Cerebellar cortex (tissue), 1 donor: ENCODE measurements at regions not wholly inside any gene's neighbourhood (a gene's known extent, or its start where the extent isn't known, plus 50 kb on each side); places are given as distances from the start of the nearest gene placed in this dataset.
A peak's percentile ranks its signal among the peaks of the same experiment; 100 is the strongest.
"Not testable (repeated sequence)": the region's sequence is repeated elsewhere in the genome, so short reads cannot be mapped to it uniquely, and the experiment has no call there.

ENCODE experiments used
- DNase-seq: peaks from one replicate; pipeline ENCODE4 v3.0.0-alpha.2; 2015; ENCODE audit warnings: low spot score

DNA sequence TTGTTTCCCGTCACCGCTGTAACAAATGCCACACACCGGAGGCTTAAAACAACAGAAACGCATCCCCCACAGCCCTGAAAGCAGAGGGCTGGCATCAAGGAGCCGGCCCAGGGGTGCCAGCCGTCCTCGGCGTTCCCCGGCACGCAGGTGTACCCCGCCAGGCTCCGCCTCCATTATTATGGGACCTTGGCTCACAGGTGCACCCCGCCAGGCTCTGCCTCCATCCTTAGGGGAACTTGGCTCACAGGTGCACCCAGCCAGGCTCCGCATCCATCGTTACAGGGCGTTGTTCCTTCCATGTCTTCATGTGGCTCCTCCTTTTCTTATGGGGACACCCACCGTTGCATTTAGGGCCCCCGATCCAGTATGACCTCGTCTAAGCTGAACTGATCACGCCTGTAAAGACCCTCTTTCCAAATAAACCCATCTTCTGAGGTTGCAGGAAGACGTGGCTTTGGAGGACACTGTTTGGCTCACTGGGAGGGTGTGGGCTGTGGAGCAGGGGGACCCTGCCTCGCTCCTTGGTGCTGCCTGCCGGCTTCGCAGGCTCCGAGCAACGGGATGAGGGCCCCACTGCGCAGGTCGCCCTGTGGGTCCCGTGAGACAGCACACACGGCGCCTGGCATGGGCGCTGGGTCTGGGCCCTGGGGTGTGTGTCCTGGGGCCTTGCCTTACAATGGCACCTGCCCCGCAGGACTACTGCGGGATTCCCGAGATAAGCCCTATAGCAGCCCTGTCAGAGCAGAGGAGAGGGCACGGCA lies 154.9 kb upstream of the ZNF469 start:
- DNase-seq, result not testable (repeated sequence)

GRCh38 chr16:88228751-88229150 lies 154.0 kb upstream of the ZNF469 start:
- DNase-seq, result not testable (repeated sequence)

- not testable (repeated sequence) for DNase-seq
These were observed 153.0 kb upstream of the ZNF469 start for GRCh38 chr16:88229710-88230109.

GRCh38 chr16:88230276-88230966 lies 152.3 kb upstream of the ZNF469 start:
- DNase-seq, result peak; percentile 37

DNA sequence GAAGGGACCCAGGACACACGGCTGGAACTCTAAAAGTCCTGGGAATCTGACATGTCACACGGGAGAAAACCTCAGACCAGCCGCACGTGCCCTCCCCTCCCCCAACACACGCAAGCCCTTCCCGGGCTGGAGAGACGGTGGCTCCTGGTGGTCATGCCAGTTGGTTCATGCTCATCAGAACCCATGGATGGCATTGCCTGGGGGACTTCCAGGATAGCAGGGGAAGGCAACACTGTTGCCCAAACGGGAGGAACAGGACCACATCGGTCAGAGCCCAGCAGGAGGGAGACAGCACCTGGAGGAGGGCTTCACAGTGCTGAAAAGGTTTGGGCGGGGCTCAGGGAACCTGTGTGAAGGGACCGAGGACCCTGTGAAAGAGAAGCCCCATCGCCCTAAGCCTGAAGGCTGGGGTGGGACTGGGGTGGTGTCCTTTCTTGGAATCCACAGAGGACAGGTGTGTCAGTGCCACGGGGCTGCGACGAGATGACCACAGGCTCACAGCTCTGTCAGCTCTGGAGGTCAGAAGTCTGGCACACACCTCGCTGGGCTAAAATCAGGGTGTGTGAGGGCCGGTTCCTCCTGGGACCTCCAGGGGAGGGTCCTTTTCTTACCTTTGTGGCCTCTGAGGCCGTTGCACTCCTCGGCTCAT lies 151.7 kb upstream of the ZNF469 start:
- peak; percentile 26 for DNase-seq

DNA sequence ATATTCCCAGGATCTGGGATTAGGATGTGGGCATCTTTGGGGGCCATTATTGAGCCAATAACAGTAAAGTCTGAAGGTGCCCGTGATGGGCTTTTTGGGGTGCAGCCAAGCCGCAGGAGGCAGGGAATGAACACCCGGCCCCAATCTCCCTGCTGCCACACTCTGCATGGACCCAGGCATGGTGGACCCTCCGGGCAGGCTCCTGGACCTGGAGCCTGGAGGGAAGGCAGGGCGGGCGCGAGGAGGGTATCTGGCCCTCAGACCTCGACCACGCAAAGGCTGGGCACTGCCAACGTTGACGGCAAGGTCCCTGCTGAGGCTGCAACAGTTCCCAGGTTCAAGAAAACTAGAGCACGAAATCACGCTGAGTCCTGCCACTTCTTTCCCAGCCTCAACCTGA lies 150.9 kb upstream of the ZNF469 start:
- not testable (repeated sequence) for DNase-seq

DNA sequence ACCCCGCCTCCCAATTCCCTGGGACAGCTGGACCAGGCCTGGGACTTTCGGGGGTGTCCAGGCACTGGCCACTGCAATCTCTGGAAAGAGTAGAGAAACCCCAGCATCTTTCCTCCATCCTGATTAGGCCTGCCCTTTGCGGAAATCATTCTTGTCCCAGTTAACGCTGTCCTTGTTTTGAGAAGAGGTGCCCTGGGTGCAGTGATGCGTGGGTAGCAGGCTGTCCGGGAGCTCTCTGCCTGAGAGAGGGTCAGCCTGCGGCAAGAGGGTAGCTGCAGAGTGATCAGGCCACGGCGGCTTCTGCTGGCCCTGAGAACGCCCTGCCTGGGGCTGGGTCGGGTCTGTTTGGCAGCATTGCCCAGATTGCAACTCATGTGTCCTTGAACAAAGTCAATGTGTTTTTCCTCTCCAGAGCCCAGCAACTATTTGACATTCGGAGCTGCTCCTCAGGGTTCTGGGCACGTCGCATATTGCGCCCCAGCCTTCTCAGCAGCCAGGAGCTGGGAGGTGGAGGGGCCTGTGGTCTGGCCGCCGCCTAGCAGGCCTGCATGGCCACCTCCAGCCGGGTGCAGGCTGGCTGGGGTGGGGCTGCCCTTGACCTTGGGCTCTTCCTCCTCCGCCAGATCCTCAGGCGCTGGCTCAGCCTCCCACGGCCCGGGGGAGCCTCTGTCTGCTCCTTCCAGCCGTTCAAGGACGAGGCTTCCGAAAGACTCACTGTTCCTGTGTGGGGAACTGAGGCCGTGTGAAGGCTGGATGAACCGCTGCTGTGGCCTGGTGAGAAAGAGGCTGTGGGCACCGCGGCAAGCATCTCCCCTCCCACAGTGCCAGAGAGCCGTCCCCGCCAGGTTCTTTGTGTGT lies 150.1 kb upstream of the ZNF469 start:
- DNase-seq, result not testable (repeated sequence)

- DNase-seq, result not testable (repeated sequence)
These were observed 148.9 kb upstream of the ZNF469 start for GRCh38 chr16:88233621-88234420.

- DNase-seq, result not testable (repeated sequence)
These were observed 148.1 kb upstream of the ZNF469 start for GRCh38 chr16:88234421-88235271.

DNA sequence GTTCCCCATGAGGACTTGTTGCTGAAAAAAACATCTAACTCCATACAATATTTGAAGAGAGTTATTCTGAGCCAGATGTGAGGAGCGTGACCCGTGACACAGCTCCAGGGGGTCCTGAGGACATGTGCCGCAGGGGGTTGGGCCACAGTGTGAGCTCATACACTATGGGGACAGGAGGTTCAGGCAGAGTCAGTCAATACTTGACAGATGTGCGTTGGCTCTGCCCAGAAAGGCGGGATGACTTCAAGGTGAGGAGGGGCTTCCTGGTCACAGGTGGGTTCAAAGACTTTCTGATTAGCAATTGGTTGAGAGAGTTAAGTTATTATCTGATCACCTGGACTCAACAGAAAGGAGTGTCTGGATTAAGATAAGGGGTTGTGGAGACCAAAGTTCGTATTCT lies 147.1 kb upstream of the ZNF469 start:
- not testable (repeated sequence) for DNase-seq

DNA sequence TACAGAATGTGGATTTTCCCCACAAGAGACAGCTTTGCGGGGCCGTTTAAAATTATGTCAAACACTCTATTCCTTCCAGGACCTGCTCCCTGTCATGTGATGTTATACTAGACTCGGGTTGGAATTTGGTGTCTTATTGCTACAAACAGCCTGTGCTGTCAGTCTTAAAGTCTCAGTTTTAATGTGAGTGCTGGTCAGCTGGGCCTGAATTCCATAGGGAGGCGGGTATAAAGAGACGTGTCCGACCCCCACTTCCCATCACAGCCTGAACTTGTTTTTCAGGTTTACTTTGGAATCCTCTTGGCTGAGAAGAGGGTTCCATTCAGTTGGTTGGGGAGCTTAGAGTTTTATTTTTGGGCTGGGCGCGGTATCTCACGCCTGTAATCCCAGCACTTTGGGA lies 146.5 kb upstream of the ZNF469 start:
- not testable (repeated sequence) for DNase-seq

GRCh38 chr16:88237314-88237713 lies 145.4 kb upstream of the ZNF469 start:
- DNase-seq, result not testable (repeated sequence)

GRCh38 chr16:88237761-88238415 lies 144.9 kb upstream of the ZNF469 start:
- not testable (repeated sequence) for DNase-seq

DNA sequence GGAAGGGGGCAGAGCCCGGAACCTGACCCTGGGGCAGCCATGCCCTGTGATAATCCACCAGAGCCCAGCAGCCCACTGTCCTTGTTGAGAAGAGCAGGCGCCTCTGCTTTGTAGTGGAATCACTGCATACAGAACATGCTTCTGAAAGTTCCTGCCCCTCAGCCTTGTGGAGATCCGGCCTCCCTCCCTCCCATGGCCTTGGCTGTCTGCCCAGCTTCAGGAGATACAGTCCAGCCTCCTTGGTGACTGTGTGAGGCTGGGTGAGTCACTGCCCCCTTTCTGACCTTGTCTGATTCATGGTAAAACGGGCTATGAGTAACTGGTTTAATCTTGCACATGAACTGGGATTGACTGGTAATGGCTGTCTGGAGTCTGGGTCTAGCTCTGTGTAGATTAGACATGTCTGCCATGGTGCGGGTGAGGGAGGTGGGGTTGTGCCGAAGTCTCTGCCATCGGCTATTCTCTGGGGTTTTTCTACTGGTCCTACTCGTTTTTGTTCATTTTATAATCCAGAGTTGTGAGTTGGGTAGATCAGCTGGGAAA lies 144.0 kb upstream of the ZNF469 start:
- not testable (repeated sequence) for DNase-seq

DNA sequence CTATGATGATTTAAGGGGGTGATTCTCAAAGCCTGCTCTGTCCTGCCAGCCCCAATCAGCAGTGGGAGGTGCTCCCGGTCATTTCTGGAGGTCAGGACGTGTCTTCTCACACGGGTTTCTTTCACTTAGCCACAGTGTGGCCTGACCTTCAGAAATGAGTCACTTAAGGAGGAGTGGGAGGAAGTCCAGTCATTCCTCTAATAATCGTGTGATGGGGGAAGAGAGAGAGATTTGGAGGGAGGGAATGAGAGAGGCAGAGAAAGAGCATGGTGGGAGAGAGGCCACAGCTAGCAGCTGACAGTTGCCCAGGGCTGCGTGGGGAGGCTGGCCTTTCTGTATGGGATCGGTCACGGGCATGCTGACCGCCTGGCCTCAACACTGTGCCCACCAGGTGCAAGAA lies 142.6 kb upstream of the ZNF469 start:
- DNase-seq, result not testable (repeated sequence)

DNA sequence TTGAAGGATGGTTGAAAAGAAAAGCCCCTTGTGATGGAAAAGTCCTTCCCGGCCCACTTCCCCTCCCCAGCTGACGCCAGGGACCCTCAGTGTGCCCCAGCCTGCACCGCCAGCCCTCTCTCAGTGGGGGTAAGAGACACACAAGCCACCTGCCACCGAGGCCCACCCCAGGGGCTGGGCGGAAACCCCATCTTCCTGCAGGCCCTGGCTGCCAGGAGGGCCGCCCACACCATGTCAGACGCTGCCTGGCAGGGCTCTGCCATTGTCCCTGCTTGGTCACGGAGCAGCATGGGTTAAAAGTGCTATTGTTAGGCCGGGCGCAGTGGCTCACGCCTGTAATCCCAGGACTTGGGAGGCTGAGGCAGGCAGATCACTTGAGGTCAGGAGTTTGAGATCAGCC lies 142.0 kb upstream of the ZNF469 start:
- not testable (repeated sequence) for DNase-seq

GRCh38 chr16:88241404-88242311 lies 141.1 kb upstream of the ZNF469 start:
- not testable (repeated sequence) for DNase-seq
